ENCODE measurements at regions not wholly inside any gene's neighbourhood (a gene's known extent, or its start where the extent isn't known, plus 50 kb on each side); places are given as distances from the start of the nearest gene placed in this dataset.

DNA sequence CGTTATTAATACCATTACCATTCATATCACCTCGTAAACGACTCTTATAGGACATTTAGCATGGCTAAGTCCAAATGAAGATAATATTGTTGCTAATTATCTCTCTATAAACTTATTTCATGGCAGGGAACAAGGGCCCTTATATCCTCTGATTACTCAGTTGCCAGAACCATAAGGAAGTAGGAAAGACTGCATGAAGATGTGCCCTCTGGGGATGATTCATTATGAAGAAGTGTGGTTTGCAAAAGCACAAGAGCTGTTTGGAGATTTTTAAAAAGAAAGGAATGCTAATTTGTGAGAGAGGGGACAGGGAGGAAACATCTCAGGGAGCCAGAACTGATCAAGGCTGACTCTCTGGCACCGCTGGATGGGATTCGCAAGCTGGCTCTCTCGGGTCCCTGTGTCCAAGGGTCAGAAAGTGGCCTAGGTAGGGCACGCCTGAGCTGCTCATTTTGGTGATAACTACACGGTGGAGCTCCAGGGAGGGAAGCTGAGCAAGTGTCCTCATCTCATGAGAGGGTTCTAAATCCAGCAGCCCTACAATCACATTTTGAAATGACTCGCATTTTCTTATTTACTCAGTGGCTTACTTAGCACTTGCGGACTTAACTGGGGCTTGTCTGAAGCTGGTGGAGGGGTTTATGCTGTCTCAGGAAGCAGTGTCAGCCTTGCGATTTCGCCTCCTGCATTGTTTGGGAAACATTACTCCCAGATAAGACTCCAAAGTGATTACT is 136.8 kb downstream of the C5orf15 start:
- Histone ChIP-seq H3K4me3 (ENCODE audit: extremely low read depth in 1 of 4, insufficient read depth in 2 of 4, low read depth in 3 of 4, low read length in 4 of 4) (no peak overlapping the region), H4K91ac (replicated peaks; ENCODE audit: insufficient read length, low read length) (no peak overlapping the region), H3K36me3 (ENCODE audit: control insufficient read depth in 2 of 4, insufficient read depth in 4 of 4, low read length in 3 of 4) (no peaks in the 10 kb centered on the region), H3K14ac (ENCODE audit: insufficient read length) (no peak overlapping the region), H4K8ac (ENCODE audit: extremely low read depth, insufficient read depth, low read length) (no peak overlapping the region), H3K23ac (ENCODE audit: insufficient read length) (no peak overlapping the region), H3K9ac (replicated peaks in 1 of 4; ENCODE audit: extremely low read depth in 1 of 4, low read depth in 3 of 4, low read length in 3 of 4) (no peak overlapping the region), H3K56ac (replicated peaks; ENCODE audit: insufficient read length, low read depth, low read length) (no peak overlapping the region), H2AFZ (ENCODE audit: low read length) (no peak overlapping the region), H2BK15ac (ENCODE audit: low read length) (no peak overlapping the region), H3K4me1 (replicated peaks in 1 of 4; ENCODE audit: control insufficient read depth in 3 of 4, insufficient read depth in 4 of 4, low read length in 3 of 4) (no peaks in the 10 kb centered on the region), H3K27me3 (replicated peaks in 1 of 4; ENCODE audit: control insufficient read depth in 3 of 4, extremely low read depth in 1 of 4, insufficient read depth in 3 of 4, low read length in 3 of 4) (no peaks in the 10 kb centered on the region; a peak in 1 of 7 replicates), H3K23me2 (ENCODE audit: low read depth, low read length) (no peaks in the 10 kb centered on the region), H3K79me2 (ENCODE audit: control insufficient read depth in 1 of 2, insufficient read depth in 2 of 2, low read length in 2 of 2) (no peaks in the 10 kb centered on the region), H2BK5ac (ENCODE audit: low read depth, low read length) (no peak overlapping the region), H3K27ac (ENCODE audit: low read depth, low read length) (no peak overlapping the region), H3K79me1 (ENCODE audit: low read depth, low read length) (no peaks in the 10 kb centered on the region), H3K18ac (ENCODE audit: extremely low read depth, low read length) (no peak overlapping the region), H3K4me2 (ENCODE audit: insufficient read depth in 1 of 2, low read depth in 2 of 2, low read length in 2 of 2) (no peak overlapping the region), H4K5ac (ENCODE audit: insufficient read length, low read depth, low read length) (no peak overlapping the region), H2AK5ac (ENCODE audit: low read depth, low read length) (no peak overlapping the region), H4K20me1 (replicated peaks in 1 of 2; ENCODE audit: control insufficient read depth in 1 of 2, insufficient read depth in 2 of 2, low read length in 2 of 2) (no peaks in the 10 kb centered on the region), H2BK12ac (ENCODE audit: low read depth, low read length) (no peak overlapping the region), H3K9me3 (ENCODE audit: insufficient read depth in 2 of 2, low read depth in 1 of 2, low read length in 1 of 2) (no peaks in the 10 kb centered on the region), H3K4ac (replicated peaks; ENCODE audit: insufficient read length, low read depth, low read length) (no peak overlapping the region), H2BK20ac (ENCODE audit: low read length) (no peak overlapping the region), H2BK120ac (replicated peaks; ENCODE audit: low read depth, low read length) (no peak overlapping the region)
- CTCF ChIA-PET (ENCODE audit: partially characterized antibody), result interaction anchor here (0.6 to 1.5 kb wide), 5 partner anchors 10 to 820 kb away, joined by 3 to 6 read pairs (median 5); no protein-coding TSS in a partner anchor
- no peak for FAIRE-seq
- TF ChIP-seq NRF1 (IDR thresholded peaks at IDR 0.05; ENCODE audit: low read depth, low read length) (no peak), BACH1 (IDR thresholded peaks at IDR 0.05; ENCODE audit: low read length) (no peak), TAF7 (optimal IDR thresholded peaks at IDR 0.05; ENCODE audit: borderline replicate concordance, low read depth, low read length) (no peak), NANOG (IDR thresholded peaks at IDR 0.05; ENCODE audit: insufficient read depth, low read depth, low read length, poor library complexity, severe bottlenecking) (no peak), CBX5 (IDR thresholded peaks at IDR 0.05; ENCODE audit: low read depth, low read length) (no peak), SP4 (IDR thresholded peaks at IDR 0.05; ENCODE audit: low read length) (no peak), ZNF274 (IDR thresholded peaks at IDR 0.05; ENCODE audit: borderline replicate concordance, extremely low read depth, low read length) (no peak), JUND (IDR thresholded peaks at IDR 0.05; ENCODE audit: low read length) (no peak), SIN3A (conservative IDR thresholded peaks at IDR 0.05 in 1 of 2, IDR thresholded peaks at IDR 0.05 in 1 of 2; ENCODE audit: low read depth in 1 of 2, low read length in 2 of 2) (no peak)
- TF ChIP-seq, protein P1, sequence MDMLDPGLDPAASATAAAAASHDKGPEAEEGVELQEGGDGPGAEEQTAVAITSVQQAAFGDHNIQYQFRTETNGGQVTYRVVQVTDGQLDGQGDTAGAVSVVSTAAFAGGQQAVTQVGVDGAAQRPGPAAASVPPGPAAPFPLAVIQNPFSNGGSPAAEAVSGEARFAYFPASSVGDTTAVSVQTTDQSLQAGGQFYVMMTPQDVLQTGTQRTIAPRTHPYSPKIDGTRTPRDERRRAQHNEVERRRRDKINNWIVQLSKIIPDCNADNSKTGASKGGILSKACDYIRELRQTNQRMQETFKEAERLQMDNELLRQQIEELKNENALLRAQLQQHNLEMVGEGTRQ (IDR thresholded peaks at IDR 0.05; ENCODE audit: low read length), result no peak
- POLR2A ChIA-PET (ENCODE audit: partially characterized antibody), result no interaction called here
- 82% methylated on average over 12 of the region's 12 CpGs; no CpG with 5 or more reads in 1 of the 2 experiments for WGBS, 2 experiments (ENCODE audit: extremely low coverage in 1 of 2, insufficient coverage in 1 of 2, insufficient read length in 1 of 2, insufficient replicate concordance in 2 of 2, low coverage in 1 of 2, low lambda C conversion rate in 2 of 2, missing lambda C conversion rate in 1 of 2)
- no peak for DNase-seq (ENCODE audit: low read depth in 1 of 2, low spot score in 2 of 2)
